HS-5 (cell line): ENCODE measurements at regions not wholly inside any gene's neighbourhood (a gene's known extent, or its start where the extent isn't known, plus 50 kb on each side); places are given as distances from the start of the nearest gene placed in this dataset.

Experiments
- DNase-seq: peaks from one replicate; pipeline ENCODE4 v3.0.0-alpha.2; 2012; ENCODE audit warnings: low read depth

DNA sequence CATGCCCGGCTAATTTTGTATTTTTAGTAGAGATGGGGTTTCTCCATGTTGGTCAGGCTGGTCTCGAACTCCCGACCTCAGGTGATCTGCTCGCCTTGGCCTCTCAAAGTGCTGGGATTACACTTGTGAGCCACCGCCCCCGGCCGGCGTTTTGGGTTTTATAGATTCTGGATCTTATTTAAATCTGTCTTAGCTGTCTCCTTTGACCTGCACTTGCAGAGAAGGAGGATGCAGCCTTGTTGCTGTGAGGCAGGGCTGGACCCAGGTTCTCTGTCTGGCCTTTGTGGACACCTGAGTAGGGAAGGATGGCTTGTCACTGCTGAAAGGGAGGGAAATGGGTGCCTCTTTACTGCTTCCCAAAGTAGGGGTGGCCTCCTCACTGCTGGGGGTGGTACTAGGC, 83.0 kb upstream of the HS6ST1 start:
- DNase-seq = no peak

DNA sequence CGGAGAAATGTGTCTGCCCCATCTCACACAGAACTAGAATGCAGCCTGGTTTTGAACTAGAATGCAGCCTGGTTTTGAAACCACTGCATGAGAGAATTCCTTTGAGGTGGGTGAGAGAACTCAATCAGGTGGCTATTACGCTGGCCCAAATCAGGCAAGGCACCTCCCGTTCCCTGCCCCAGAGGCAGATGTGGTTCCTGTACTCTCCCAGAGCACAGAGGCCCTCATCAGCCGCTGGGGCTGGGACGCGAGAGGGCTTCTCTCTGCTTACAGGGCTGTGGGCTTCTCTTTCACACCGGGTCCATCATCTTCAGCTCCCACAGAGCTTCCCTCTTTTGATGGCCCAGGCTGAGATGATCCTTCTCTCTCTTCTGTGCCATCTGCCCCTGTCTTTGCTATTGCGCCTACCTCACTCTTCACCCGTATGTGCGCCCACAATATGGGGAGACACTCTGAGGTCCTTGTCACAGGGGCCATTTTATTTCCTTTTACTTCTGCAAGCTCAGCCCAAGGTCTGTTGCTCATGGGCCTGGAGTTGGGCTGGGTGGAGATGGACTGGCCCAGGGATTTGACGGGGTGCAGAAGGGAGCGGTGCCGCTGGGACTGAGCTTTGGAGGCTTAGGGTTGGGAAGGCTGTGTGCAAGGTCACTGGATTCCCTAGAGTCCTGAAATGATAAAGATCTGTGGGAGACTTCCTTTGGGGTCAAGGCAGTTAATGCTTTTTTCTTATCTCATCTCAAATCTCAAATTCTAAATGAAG, 84.4 kb upstream of the HS6ST1 start:
- no peak for DNase-seq

DNA sequence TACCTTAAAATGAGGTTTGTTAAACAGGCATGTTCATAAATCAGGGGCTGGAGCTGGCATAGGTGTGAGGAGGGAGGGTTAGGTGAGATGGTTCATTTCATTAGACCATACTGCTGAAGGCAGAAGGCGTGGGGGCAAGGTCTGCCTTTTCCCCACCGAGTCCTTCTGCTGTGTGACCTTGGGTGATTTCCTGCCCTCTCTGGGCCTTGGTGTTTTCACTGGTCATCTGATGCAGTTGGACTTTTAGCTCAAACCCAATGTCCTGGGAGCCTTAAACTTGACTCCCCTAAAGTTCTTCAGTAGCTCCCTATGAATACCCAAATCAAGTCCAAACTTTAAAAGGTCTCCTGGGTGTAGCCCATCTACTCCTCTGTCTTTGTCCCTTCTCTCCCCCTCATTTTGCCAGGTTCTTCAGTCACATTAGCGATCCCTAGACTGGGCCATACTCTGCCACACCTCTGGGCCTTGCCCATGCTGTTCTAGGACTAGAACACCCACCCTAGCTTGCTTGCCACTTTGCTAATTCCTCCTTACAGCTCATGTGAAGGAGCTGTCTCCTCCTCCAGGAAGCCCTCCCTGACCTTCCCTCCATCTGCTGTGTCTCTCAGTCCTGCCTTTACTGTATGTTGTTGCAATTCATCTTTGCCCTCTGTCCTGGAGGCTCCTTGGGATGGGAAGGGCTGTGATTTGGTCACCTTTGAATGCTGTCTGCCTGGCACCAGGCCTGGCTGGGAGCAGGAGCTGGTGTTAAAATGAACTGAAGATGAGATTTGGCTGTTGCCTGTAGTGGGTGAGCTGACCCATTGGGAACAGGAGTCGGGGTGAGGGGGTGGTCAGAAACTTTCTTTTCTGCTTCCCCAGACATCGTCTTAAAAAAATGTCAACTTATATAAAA, 85.4 kb upstream of the HS6ST1 start:
- no peak for DNase-seq

DNA sequence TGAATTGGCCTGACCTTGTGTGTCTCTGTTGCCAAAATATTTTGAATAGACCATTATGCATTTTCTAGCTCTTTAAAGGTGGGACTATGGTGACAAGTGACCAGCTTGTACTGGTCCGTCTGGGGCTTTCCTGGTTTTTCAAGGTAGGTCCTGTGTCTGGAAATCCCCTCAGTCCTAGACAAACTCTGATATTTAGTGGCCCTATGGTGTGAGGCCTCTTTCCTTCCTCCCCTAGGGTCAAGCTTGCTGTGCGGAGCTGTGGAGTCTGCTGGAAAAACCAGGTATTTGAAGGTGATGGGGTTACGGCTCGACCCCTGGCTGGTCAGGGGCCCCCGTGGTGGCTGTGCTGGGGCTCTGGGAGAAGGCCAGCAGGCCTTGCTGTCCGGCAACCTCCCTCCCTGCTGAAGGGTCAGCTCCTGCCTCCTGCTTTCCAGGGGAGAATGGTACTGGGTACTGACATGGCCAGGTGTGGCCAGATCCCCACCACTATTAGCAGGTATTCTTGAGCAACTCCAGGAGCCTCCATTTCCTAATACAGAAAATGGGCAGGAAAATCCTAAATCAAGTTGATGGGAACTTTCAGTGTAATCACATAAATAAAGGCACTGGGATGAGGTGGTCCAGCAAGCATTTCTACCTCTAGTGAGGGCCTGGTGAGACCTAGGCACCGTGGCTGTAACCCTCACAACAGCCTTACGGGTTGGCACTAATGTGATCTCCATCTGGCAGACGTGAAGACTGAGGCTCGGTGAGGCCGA, 86.2 kb upstream of the HS6ST1 start:
- no peak for DNase-seq

DNA sequence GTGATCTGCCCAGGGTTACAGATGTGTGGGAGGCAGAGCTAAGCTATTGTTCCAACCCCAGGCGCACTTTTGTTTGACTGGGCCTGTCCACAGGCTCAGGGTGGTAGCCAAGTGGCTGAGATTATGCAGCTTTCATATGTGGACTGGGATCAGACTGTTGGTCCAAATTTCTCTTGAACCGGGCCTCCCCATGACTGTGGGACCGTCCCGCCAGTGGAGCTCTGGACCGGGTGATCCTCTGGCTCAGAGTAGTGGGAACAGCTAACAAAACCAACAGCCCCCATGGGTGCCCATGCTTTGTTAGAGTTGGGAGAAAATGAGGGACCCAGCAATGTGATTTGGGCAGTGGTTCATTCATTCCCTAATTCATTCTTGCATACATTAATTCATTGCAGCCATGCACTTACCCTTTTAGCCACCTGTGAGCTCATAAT, 86.8 kb upstream of the HS6ST1 start:
- no peak for DNase-seq

DNA sequence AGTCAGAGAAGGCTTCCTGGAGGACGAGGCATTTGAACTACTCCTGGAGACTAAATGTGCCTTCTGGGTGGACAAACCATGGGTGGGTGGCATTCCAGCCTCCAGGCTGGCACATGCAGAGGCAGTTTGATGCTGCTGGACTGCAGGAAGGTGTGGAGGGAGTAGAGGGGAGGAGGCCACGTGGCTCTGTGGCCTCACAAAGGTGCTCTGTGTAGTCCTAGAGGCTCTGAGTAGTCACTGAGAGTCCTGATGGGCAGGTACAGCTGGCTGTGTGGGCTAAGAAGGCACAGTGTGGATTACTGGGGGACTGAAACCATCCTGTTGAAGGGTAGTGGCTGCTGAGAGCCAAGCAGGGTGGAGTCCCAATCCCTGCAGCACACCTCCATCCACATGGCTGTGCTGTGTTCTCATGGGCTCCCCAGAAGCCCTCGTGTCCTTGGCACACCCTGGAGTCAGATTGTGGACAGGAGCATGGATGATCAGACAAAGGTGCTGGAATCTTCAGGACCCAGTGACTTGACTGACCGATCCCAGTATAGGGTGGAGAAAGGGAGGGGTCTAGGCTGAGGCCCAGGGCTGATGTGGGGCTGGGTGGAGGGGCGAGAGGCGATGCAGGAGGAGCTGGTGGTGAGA, 87.4 kb upstream of the HS6ST1 start:
- DNase-seq = no peak

DNA sequence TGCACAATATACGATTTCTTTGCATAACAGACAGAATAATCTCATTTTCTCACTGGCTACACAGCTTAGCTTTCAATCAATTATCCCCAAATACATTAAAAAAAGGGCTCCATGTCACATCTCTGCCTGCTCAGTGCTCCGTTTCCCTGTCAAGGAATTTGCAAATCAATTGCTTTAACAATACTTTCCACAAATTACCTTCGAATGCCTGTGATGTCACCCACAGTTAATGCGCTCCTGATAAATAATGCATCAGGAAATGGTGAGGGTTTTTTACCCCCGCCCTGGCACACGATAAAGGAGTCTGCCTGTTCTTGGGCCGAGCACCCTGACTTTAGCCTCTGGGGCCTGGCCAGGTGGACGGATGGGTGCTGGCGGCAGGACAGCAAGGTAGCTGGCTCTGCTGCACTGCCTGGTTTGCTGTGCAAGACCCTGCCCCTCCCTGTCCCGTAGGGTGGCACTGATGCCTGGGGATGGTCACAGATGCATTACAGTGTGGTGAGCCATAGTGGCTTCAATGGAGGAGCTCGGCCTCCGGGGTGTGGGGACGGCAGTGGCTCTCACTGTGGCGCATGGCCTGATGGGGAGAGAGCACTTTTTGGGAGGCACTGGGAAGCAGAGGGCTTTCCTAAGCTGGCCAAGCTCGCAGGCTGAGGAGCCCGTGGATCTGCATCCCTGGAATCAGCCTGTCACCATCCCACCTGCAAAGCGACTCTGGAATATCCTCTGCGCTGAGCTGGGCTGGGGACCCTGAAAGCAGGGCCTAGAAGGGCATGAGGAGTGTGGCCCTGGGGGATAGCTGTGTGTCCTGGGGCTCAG, 88.3 kb upstream of the HS6ST1 start:
- no peak for DNase-seq

DNA sequence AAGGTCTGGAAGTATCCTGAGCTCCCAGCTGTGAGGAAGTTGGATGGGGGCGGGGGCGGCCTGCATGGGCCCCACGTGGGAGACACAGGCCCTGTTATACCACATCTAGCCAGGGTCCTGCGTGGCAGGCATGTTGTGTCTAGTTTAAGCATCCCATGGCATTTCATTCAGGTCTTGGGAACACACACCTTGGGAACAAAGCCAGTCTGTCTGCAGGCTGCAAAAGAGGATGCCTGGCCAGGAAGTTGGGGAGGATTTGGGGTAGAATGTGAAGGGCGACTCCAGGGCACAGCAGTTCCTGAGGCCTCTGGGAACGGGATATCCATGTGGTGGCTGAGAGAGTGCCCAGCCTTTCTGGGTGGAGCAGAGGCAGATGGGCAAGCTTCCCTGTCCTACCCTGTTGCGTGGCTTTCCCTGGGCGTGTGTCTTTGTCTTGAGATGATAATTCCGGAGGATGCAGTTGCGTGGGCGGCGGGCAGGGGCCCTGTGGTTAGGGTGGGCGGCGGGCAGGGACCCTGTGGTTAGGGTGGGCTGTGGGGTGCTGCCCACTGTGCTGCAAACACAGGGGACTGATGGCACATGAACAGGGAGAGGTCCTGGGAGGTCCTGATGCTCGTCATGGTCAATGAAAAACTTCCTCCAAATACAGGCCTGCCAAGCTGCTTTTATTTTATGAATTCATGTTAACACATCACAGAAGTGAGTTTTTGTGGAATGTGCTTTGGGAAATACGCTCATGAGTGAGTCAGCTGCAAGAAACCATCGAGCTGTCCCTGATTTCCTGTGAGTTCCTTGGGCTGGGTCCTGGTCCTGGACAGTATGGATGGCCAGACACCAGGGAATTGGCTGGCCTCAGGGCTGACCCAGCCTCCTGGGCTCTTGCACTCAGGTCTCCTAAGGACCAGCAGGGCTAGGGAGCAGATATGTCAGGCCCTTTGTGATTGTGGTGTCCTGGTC, 90.0 kb upstream of the HS6ST1 start:
- peak; percentile 34 for DNase-seq

DNA sequence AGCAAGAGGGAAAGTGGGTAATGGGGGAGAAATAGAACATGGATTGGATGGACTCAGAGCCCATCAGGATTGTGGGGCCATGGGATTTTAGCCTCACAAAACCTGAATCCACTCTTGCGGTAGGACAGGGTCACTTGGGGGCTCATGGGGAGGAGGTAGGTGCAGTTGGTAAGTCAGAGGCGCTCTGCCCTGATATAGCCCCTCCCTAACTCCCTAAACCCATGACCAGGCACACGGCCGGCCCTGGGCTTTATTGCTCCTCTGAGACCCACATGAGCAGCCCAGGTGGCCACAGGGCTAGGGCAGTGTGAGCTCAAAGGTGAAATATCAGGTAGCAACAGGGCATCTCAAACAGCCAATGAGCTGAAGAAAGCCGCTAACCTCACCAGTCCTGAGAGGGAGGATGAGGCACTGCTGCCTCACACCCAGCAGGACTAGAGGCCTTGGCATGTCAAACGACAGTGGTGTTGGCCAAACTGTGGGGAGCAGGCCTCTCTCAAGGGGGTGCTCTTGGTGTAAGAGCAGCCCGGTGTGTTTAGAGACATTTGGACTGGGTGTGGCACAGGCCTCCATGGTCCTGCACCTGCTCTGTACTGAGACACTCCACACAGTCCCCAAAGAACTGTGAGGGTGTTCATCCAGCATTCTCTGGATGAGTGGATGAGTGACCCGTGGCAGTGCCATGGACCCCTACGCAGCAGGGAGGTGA, 90.8 kb upstream of the HS6ST1 start:
- DNase-seq = no peak

DNA sequence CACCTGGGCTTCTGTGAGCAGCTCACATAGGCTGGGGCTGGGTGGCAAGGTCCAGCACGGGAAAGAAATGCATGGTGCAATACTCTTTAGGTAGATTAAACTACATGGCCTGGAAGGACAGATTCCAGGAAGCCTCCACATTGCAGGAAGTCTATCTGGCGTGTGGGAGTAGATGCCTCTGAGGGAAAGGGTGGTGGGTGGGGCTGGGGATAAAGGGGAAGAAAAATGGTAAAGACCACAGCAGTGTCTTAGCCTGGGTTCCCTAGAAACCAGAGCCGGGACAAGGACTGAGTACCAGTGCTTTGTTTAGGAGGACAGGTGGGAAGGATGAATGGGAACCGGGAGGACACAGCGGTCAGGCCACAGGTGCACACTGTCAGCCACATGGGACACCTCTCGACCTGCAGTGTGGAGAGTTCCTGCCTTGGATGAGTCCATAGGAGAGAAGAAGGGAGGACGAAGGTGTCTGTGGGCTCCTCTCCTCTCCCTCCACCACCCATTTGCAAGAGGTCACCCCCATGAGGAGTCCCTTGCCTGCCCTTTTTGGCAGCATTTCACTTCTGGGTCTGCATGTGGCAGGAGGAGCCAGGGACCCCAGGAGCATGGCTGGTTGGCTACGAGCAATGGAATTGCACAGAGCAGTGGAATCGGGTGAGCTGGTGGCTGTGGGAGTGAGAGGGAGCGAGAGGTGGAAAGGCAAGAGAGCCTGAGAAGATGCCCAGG, 91.5 kb upstream of the HS6ST1 start:
- DNase-seq = no peak

DNA sequence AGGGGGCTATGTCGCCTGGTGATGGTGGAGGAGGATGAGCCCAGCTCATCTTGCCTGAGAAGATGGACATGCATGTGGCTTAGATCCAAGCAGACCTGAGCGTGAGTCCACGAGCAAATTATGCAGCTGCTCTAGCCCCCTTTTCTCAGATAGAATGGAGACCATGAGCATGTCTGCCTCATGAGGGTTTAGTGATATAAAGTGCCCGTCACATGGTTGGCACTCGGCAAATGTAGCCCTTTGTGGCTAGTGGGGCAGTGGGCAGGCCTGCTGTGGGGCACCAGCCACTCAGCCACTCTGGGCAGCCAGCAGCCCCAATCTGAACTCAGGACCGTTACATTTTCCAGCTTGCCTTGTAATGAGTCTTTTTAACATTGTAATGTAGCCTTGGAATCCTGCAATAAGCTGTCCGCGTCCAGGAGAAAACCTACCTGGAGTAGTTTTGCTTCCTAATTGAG, 92.1 kb upstream of the HS6ST1 start:
- no peak for DNase-seq

DNA sequence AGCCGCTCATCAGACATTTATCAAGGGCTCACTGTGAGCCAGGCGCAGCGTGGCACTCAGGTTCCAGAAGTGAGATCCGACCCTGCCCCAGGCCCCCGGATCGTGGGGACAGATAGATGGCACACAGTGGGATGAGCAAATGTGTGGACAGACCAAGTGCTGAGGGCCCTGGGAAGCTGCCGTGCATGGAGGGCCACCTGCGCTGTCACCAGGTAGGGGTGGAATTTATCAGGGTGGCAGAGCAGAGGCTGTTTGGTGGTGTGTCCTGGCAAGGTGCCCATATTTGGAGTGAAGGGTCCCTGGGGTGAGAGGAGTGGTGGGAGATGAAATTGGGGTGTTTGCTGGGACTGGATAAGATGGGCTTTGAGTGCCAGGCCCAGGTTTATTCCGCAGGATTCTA, 92.8 kb upstream of the HS6ST1 start:
- DNase-seq = no peak

DNA sequence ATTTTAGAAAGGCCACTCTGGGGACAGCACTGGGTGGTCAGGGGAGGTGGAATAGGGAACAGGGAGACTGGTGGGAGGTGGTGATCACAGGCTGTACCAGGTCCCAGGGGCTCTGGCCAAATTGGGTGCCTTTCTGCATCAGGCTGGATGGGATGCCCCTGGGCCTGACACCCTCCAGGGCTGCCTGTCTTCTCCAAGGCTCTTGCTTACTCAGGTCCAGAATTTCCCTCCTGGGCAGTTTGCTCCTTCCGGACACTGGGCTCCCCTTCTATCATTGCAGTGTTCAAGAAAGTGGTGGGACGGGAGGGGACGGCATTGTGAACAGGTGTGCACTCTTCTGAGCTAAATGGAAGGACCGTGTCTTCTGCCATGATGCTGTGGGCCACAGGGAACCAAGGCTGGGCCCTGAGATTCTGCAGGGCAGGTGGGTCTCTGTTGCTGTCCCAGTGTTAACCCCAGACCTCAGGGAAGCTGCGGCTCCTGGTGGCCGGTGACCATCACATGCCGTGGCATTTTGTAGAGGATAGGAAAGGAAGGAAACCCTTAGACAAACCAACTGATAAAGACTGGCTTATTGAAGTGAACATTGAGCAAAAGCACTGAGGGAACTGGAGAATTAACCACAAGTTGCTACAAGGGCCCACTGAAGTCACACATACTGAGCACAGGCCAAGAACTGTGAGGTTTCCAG, 93.7 kb upstream of the HS6ST1 start:
- DNase-seq = no peak

DNA sequence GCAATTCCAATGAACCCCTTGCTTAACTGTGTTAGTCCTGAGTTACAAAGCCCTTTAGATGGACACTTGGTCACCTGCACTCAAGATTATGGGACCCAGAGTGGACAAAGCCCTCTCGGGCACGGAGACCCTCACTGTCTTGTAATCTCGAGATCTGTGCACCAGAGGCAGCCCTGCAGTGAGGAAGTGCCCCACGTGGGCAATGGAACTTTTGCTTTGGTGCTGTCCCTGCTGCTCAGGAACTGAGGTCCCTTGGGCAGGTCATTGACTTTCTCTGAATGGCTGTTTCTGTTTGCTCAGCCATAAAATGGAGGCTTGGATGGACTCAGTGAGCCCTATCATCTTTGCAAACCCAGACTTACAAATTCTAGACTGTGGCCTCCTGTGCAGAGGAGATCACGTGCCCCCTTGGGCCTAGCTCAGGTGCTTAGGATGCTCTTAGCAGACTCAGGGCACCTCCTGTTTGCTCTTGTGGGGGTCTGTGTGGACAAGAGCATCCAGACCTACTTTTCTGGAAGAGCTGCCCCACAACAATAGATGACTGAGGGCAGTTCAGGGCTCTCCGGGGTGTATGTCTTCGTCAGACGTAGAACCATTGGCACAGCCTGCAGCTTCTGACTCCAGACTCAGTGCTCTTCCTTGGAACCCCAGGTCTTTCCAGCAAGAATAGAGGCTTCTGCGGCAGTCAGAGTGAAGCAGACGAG, 94.5 kb upstream of the HS6ST1 start:
- no peak for DNase-seq

DNA sequence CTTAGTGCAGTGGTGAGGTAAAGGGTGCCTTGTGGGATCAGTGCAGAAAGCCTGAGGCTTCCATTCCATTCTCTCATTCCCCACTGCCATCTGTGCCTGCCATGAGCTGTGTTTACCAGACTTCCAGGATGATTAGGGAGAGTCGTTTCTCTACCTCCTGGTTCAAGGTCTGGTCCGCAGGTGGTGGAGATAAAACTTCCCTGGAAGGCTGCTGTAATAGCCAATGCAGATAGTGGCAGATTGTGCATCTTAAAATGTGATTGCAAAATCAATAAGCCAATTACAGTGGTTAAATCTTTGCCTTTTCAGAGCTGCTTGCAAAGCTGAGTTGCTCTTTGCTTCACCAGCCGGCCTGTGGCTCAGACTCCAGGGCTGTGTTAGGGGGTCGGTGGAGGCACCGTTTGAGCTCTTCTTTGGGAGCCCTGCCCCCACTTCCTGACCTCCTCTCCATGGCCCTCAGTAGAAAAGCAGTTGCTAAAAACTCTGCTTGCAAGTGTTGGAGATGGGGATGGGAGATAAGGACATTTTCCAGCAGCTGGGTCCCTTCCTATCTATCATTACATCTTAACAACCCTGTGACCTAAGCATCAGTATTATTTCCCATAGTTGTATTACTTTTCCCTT, 95.2 kb upstream of the HS6ST1 start:
- DNase-seq = no peak

DNA sequence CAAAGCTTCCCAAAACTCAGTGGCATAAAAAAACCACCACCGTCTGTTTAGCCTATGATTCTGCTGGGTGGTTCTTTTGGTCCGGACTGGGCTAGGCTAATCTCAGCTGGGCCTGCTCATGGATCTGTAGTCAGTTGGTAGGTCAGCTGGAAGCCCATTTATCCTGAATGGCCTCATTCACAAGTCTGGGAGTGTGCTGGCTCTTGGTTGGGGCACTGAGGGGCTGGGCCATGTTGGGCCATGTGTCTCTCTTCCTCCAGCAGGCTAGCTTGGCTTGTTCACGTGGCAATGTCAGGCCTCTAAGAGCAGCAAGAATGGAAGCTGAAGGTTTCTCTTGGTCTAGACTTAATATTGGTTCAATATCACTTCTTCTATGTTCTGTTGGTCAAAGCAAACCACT, 95.7 kb upstream of the HS6ST1 start:
- DNase-seq = no peak
